ENCODE measurements at regions not wholly inside any gene's neighbourhood (a gene's known extent, or its start where the extent isn't known, plus 50 kb on each side); places are given as distances from the start of the nearest gene placed in this dataset.
A peak's percentile ranks its signal among the peaks of the same experiment; 100 is the strongest.
"Not testable (repeated sequence)": the region's sequence is repeated elsewhere in the genome, so short reads cannot be mapped to it uniquely, and the experiment has no call there.

- no peaks in the 10 kb centered on the region for H3K36me3 ChIP-seq (ENCODE audit: control insufficient read depth, insufficient read depth, low read length)
- no peak overlapping the region for H3K27ac ChIP-seq (ENCODE audit: insufficient read depth, low read length, poor library complexity, severe bottlenecking)
- H3K4me1 ChIP-seq (ENCODE audit: control insufficient read depth, insufficient read depth, low read length, poor library complexity, severe bottlenecking): peaks cover 16% of the 10 kb centered on the region
- no peak overlapping the region for H3K4me3 ChIP-seq (ENCODE audit: insufficient read depth, low read depth, low read length, poor library complexity, severe bottlenecking)
- no peaks in the 10 kb centered on the region for H3K27me3 ChIP-seq (replicated peaks; ENCODE audit: control insufficient read depth, insufficient read depth, low read length, poor library complexity, severe bottlenecking)
- DNase-seq: no peak
- H3K9me3 ChIP-seq (ENCODE audit: control insufficient read depth, low read length): no peaks in the 10 kb centered on the region
Observed at GRCh38 chr17:77083531-77083930, 57.2 kb upstream of the SEC14L1 start.

GRCh38 chr17:77085926-77086432 is 54.8 kb upstream of the SEC14L1 start:
- no peak for DNase-seq
- H3K9me3 ChIP-seq (ENCODE audit: control insufficient read depth, low read length): no peaks in the 10 kb centered on the region
- no peaks in the 10 kb centered on the region for H3K27me3 ChIP-seq (replicated peaks; ENCODE audit: control insufficient read depth, insufficient read depth, low read length, poor library complexity, severe bottlenecking)
- peak overlapping the region; percentile 25 for H3K4me3 ChIP-seq (ENCODE audit: insufficient read depth, low read depth, low read length, poor library complexity, severe bottlenecking)
- H3K4me1 ChIP-seq (ENCODE audit: control insufficient read depth, insufficient read depth, low read length, poor library complexity, severe bottlenecking): peaks cover 24% of the 10 kb centered on the region
- H3K27ac ChIP-seq (ENCODE audit: insufficient read depth, low read length, poor library complexity, severe bottlenecking): no peak overlapping the region
- no peaks in the 10 kb centered on the region for H3K36me3 ChIP-seq (ENCODE audit: control insufficient read depth, insufficient read depth, low read length)

GRCh38 chr17:77086433-77087010 is 54.2 kb upstream of the SEC14L1 start:
- H3K4me3 ChIP-seq (ENCODE audit: insufficient read depth, low read depth, low read length, poor library complexity, severe bottlenecking): peak overlapping the region; percentile 25
- no peak overlapping the region for H3K27ac ChIP-seq (ENCODE audit: insufficient read depth, low read length, poor library complexity, severe bottlenecking)
- DNase-seq: peak; percentile 52 to 74 (median 52)
- peaks cover 24% of the 10 kb centered on the region for H3K4me1 ChIP-seq (ENCODE audit: control insufficient read depth, insufficient read depth, low read length, poor library complexity, severe bottlenecking)
- peaks cover 4% of the 10 kb centered on the region for H3K36me3 ChIP-seq (ENCODE audit: control insufficient read depth, insufficient read depth, low read length)
- H3K9me3 ChIP-seq (ENCODE audit: control insufficient read depth, low read length): no peaks in the 10 kb centered on the region
- H3K27me3 ChIP-seq (replicated peaks; ENCODE audit: control insufficient read depth, insufficient read depth, low read length, poor library complexity, severe bottlenecking): no peaks in the 10 kb centered on the region

- Histone ChIP-seq H3K27ac (ENCODE audit: insufficient read depth, low read length, poor library complexity, severe bottlenecking) (peak overlapping the region; percentile 84), H3K9me3 (ENCODE audit: control insufficient read depth, low read length) (no peaks in the 10 kb centered on the region), H3K27me3 (replicated peaks; ENCODE audit: control insufficient read depth, insufficient read depth, low read length, poor library complexity, severe bottlenecking) (no peaks in the 10 kb centered on the region), H3K4me1 (ENCODE audit: control insufficient read depth, insufficient read depth, low read length, poor library complexity, severe bottlenecking) (peaks cover 24% of the 10 kb centered on the region), H3K36me3 (ENCODE audit: control insufficient read depth, insufficient read depth, low read length) (peaks cover 13% of the 10 kb centered on the region), H3K4me3 (ENCODE audit: insufficient read depth, low read depth, low read length, poor library complexity, severe bottlenecking) (peak overlapping the region; percentile 79)
- no peak for DNase-seq
Observed at GRCh38 chr17:77087650-77088454, 52.9 kb upstream of the SEC14L1 start.

DNA sequence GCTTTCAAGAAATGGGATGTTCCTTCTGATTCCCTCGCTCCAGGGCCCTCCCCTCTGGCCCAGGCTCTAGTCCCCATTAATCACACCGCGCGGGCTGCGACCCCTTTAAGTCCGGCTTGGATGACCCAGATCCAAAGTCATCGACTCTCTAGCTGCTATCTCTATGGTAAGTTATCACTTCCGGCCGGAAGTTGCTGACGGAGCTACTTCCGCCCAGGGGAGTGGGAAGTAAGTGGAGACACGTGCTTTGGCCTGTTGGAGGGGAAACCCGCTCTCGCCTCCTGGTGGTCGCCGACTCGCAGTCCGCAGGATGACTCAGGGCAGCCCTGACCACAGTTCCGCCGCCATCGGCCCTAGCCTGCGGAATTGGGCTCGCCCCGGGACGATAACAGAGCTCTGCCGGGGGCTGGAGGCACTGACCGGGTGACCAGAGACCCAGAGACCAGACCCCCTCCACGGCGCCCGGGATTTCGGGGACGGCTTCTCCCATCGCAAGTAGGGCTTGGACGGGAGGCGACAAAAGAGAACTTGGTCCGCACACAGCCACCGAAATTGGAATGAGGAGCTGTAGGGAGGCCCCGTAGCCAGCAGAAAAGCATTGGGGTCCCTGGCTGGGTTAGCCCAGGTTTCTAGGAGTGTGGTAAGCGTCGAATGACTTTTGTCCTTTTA is 52.2 kb upstream of the SEC14L1 start:
- Histone ChIP-seq H3K27ac (ENCODE audit: insufficient read depth, low read length, poor library complexity, severe bottlenecking) (peak overlapping the region; percentile 84), H3K4me1 (ENCODE audit: control insufficient read depth, insufficient read depth, low read length, poor library complexity, severe bottlenecking) (peaks cover 24% of the 10 kb centered on the region), H3K9me3 (ENCODE audit: control insufficient read depth, low read length) (no peaks in the 10 kb centered on the region), H3K27me3 (replicated peaks; ENCODE audit: control insufficient read depth, insufficient read depth, low read length, poor library complexity, severe bottlenecking) (no peaks in the 10 kb centered on the region), H3K4me3 (ENCODE audit: insufficient read depth, low read depth, low read length, poor library complexity, severe bottlenecking) (peak overlapping the region; percentile 79), H3K36me3 (ENCODE audit: control insufficient read depth, insufficient read depth, low read length) (peaks cover 21% of the 10 kb centered on the region)
- DNase-seq: peak; percentile 79 to 87 (median 82)

- Histone ChIP-seq H3K27me3 (replicated peaks; ENCODE audit: control insufficient read depth, insufficient read depth, low read length, poor library complexity, severe bottlenecking) (no peaks in the 10 kb centered on the region), H3K27ac (ENCODE audit: insufficient read depth, low read length, poor library complexity, severe bottlenecking) (peak overlapping the region; percentile 84), H3K4me1 (ENCODE audit: control insufficient read depth, insufficient read depth, low read length, poor library complexity, severe bottlenecking) (peaks cover 24% of the 10 kb centered on the region), H3K9me3 (ENCODE audit: control insufficient read depth, low read length) (no peaks in the 10 kb centered on the region), H3K4me3 (ENCODE audit: insufficient read depth, low read depth, low read length, poor library complexity, severe bottlenecking) (peak overlapping the region; percentile 79), H3K36me3 (ENCODE audit: control insufficient read depth, insufficient read depth, low read length) (peaks cover 26% of the 10 kb centered on the region)
- DNase-seq: no peak
Observed at GRCh38 chr17:77089124-77089490, 51.7 kb upstream of the SEC14L1 start.

GRCh38 chr17:77089949-77090348 is 50.8 kb upstream of the SEC14L1 start:
- H3K4me1 ChIP-seq (ENCODE audit: control insufficient read depth, insufficient read depth, low read length, poor library complexity, severe bottlenecking): peaks cover 24% of the 10 kb centered on the region
- not testable (repeated sequence) for H3K9me3 ChIP-seq (ENCODE audit: control insufficient read depth, low read length); H3K4me3 ChIP-seq (ENCODE audit: insufficient read depth, low read depth, low read length, poor library complexity, severe bottlenecking); H3K27ac ChIP-seq (ENCODE audit: insufficient read depth, low read length, poor library complexity, severe bottlenecking); H3K27me3 ChIP-seq (replicated peaks; ENCODE audit: control insufficient read depth, insufficient read depth, low read length, poor library complexity, severe bottlenecking); DNase-seq
- H3K36me3 ChIP-seq (ENCODE audit: control insufficient read depth, insufficient read depth, low read length): peaks cover 30% of the 10 kb centered on the region

DNA sequence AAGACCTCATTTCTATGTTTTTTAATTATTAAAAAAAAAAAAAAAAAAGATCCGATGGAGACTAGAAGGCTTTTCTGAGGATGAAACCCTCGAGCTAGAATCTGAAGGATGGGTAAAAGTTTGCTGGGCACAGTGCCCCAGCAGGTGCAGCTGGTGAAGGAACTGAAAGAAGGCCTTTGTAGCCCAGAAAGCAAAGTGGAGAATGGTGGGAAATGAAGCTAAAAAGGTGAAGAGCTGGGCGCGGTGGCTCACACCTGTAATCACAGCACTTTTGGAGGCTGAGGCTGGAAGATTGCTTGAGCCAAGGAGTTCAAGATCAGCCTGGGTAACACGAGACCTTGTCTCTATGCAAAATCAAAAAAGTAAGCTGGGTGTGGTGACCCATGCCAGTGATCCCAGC is 50.3 kb upstream of the SEC14L1 start:
- Histone ChIP-seq H3K4me1 (ENCODE audit: control insufficient read depth, insufficient read depth, low read length, poor library complexity, severe bottlenecking) (peaks cover 24% of the 10 kb centered on the region), H3K27me3 (replicated peaks; ENCODE audit: control insufficient read depth, insufficient read depth, low read length, poor library complexity, severe bottlenecking) (no peaks in the 10 kb centered on the region), H3K36me3 (ENCODE audit: control insufficient read depth, insufficient read depth, low read length) (peaks cover 30% of the 10 kb centered on the region), H3K9me3 (ENCODE audit: control insufficient read depth, low read length) (no peaks in the 10 kb centered on the region), H3K4me3 (ENCODE audit: insufficient read depth, low read depth, low read length, poor library complexity, severe bottlenecking) (no peak overlapping the region), H3K27ac (ENCODE audit: insufficient read depth, low read length, poor library complexity, severe bottlenecking) (peak overlapping the region; percentile 0)
- DNase-seq: no peak

All from effector memory CD4-positive, alpha-beta T cell (primary cell).